Natural killer cell (primary cell): ENCODE measurements at regions not wholly inside any gene's neighbourhood (a gene's known extent, or its start where the extent isn't known, plus 50 kb on each side); places are given as distances from the start of the nearest gene placed in this dataset.

Experiments
- ATAC-seq, 3 donors: fragments of 150-1000 bp in 2 of 3; fragments of 200-7000 bp in 1 of 3; cut with Tn5 transposase; 1 replicate in 1 of 3; 2 replicates in 2 of 3; pipeline ENCODE4 v1.10.0; 2021; ENCODE audit warnings: mild to moderate bottlenecking in 2 of 3, moderate library complexity in 2 of 3
- DNase-seq, 2 donors: peaks; one replicate each; pipeline versions ENCODE4 v3.0.0 to v3.0.0-alpha.2; 2013 to 2021; ENCODE audit warnings: mixed read lengths in 1 of 2
- H3K27ac ChIP-seq: one replicate; pipeline ENCODE4 v1.5.1; 2013; ENCODE audit warnings: mild to moderate bottlenecking, low read length
- H3K27me3 ChIP-seq: one replicate; pipeline ENCODE4 v1.6.1; 2013; ENCODE audit warnings: low read length; ENCODE audit not compliant: control insufficient read depth, insufficient read depth
- H3K36me3 ChIP-seq: one replicate; pipeline ENCODE4 v1.6.1; 2013; ENCODE audit warnings: low read length; ENCODE audit not compliant: control insufficient read depth, insufficient read depth
- H3K4me1 ChIP-seq: one replicate; pipeline ENCODE4 v1.6.1; 2013; ENCODE audit warnings: low read length; ENCODE audit not compliant: control insufficient read depth, insufficient read depth
- H3K4me3 ChIP-seq: one replicate; pipeline ENCODE4 v1.5.1; 2013; ENCODE audit warnings: low read length
- H3K9me3 ChIP-seq: one replicate; pipeline ENCODE4 v1.6.1; 2013; ENCODE audit warnings: low read length; ENCODE audit not compliant: control insufficient read depth, insufficient read depth
- H3K27ac Mint-ChIP-seq, 2 donors: one replicate each; pipeline ENCODE4 v1.8.0; 2022; ENCODE audit warnings: mild to moderate bottlenecking in 2 of 2, mixed read lengths in 2 of 2, moderate library complexity in 1 of 2
- H3K27me3 Mint-ChIP-seq, 2 donors: one replicate each; pipeline ENCODE4 v1.8.0; 2022; ENCODE audit warnings: low read depth in 2 of 2, mixed read lengths in 2 of 2
- H3K36me3 Mint-ChIP-seq: one replicate; pipeline ENCODE4 v1.8.0; 2022; ENCODE audit warnings: mixed read lengths
- H3K4me1 Mint-ChIP-seq, 2 donors: one replicate each; pipeline ENCODE4 v1.8.0; 2022; ENCODE audit warnings: mixed read lengths in 2 of 2
- H3K4me3 Mint-ChIP-seq: one replicate; pipeline ENCODE4 v1.8.0; 2022; ENCODE audit warnings: mild to moderate bottlenecking, moderate library complexity, mixed read lengths
- H3K9me3 Mint-ChIP-seq, 2 donors: one replicate each; pipeline ENCODE4 v1.8.0; 2022; ENCODE audit warnings: mixed read lengths in 2 of 2
- WGBS: methylation state at CpG from one replicate; pipeline ENCODE4 v1.1.7; 2013; ENCODE audit warnings: missing lambda C conversion rate; ENCODE audit not compliant: insufficient coverage; 5-methylcytosine and 5-hydroxymethylcytosine counted together
- intact Hi-C: fragments of 100-400 bp; cut with micrococcal nuclease; formaldehyde crosslinking; loops from one replicate; pipeline ENCODE4 v1.14.2; 2022
- TF ChIP-seq, protein P1 (sequence below): fragments of 200-600 bp; IDR thresholded peaks from one replicate; pipeline ENCODE4 v1.8.0; 2022; ENCODE audit warnings: antibody characterized with exemption

DNA sequence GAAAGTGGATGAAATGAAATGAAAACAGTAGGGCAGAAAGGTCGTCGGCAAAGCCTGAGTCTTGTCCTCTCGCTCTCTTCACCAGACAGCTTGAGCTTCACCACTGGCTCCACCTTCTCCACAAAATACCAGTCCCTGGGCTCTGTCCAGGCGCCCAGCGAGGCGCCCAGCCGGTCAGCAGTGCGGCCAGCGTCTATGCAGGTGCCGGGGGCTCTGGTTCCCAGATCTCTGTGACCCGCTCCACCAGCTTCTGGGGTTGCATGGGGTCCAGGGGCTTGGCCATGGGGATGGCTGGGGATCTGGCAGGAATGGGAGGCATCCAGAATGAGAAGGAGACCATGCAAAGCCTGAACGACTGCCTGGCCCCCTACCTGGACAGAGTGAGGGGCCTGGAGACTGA is 600.5 kb upstream of the ZP4 start:
- peaks cover 7 to 12% of the 10 kb centered on the region in 2 donors for H3K9me3 Mint-ChIP-seq
- no peak for ATAC-seq
- Histone ChIP-seq H3K9me3 (peaks cover 14% of the 10 kb centered on the region), H3K27me3 (no peaks in the 10 kb centered on the region), H3K4me3 (no peak overlapping the region), H3K36me3 (no peaks in the 10 kb centered on the region), H3K27ac (no peak overlapping the region), H3K4me1 (no peaks in the 10 kb centered on the region)
- no peak overlapping the region for H3K27ac Mint-ChIP-seq
- intact Hi-C loops: no loop called here
- H3K27me3 Mint-ChIP-seq: no peaks in the 10 kb centered on the region
- H3K4me1 Mint-ChIP-seq: no peaks in the 10 kb centered on the region
- WGBS: 86% methylated on average over 12 of the region's 12 CpGs
- H3K36me3 Mint-ChIP-seq: no peaks in the 10 kb centered on the region
- DNase-seq: no peak
- H3K4me3 Mint-ChIP-seq: no peak overlapping the region
- TF ChIP-seq, protein P1, sequence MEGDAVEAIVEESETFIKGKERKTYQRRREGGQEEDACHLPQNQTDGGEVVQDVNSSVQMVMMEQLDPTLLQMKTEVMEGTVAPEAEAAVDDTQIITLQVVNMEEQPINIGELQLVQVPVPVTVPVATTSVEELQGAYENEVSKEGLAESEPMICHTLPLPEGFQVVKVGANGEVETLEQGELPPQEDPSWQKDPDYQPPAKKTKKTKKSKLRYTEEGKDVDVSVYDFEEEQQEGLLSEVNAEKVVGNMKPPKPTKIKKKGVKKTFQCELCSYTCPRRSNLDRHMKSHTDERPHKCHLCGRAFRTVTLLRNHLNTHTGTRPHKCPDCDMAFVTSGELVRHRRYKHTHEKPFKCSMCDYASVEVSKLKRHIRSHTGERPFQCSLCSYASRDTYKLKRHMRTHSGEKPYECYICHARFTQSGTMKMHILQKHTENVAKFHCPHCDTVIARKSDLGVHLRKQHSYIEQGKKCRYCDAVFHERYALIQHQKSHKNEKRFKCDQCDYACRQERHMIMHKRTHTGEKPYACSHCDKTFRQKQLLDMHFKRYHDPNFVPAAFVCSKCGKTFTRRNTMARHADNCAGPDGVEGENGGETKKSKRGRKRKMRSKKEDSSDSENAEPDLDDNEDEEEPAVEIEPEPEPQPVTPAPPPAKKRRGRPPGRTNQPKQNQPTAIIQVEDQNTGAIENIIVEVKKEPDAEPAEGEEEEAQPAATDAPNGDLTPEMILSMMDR: no peak

DNA sequence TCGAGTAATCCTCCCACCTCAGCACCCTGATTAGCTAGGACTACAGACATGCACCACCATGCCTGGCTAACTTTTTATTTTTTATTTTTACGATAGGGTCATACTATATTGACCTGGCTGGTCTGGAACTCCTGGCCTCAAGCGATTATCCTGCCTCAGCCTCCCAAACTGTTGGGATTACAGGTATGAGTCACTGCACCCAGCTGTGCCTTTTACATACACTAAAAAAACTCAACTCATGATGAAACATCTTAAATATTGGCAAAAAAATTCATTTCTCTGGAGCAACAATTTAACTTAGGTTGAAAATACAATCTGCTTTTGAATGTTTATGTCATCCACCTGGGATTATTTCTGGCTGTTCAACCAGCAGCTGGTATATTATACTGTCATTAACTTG is 598.3 kb upstream of the ZP4 start:
- ATAC-seq: no peak
- TF ChIP-seq, protein P1: no peak

DNA sequence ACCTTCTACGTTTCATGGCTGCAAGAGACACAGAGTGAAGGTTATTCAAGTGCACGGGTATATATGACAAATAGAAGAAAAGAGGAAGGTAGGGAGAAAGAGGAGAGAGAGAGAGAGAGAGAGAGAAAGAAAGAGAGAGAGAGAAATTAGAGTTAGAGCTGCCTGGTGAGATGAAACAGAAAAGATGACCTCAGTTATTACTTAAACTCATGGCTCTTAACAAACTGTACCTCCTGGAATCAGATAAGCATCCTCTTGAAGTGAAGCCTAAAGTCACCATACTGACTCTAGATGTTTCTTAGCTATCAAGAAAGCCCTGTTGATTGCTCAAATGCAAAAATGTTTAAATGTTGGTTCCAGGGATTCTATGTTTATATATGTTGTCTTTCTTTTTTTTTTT is 597.7 kb upstream of the ZP4 start:
- ATAC-seq: no peak
- no peak overlapping the region for H3K27ac ChIP-seq
- Mint-ChIP-seq H3K4me3 (no peak overlapping the region), H3K9me3 (peaks cover 5 to 13% of the 10 kb centered on the region in 2 donors), H3K36me3 (no peaks in the 10 kb centered on the region), H3K27me3 (no peaks in the 10 kb centered on the region), H3K27ac (no peak overlapping the region), H3K4me1 (no peaks in the 10 kb centered on the region)
- 51% methylated on average over 2 of the region's 2 CpGs for WGBS
- H3K36me3 ChIP-seq: no peaks in the 10 kb centered on the region
- no peaks in the 10 kb centered on the region for H3K27me3 ChIP-seq
- TF ChIP-seq, protein P1: no peak
- intact Hi-C loops: no loop called here
- H3K4me1 ChIP-seq: no peaks in the 10 kb centered on the region
- H3K4me3 ChIP-seq: no peak overlapping the region
- H3K9me3 ChIP-seq: peaks cover 14% of the 10 kb centered on the region
- no peak for DNase-seq

More for the DNA sequence above, 598.3 kb upstream of the ZP4 start:
- no peaks in the 10 kb centered on the region for H3K36me3 ChIP-seq
- H3K4me1 Mint-ChIP-seq: no peaks in the 10 kb centered on the region
- no peak overlapping the region for H3K27ac Mint-ChIP-seq
- peaks cover 14% of the 10 kb centered on the region for H3K9me3 ChIP-seq
- DNase-seq: no peak
- H3K36me3 Mint-ChIP-seq: no peaks in the 10 kb centered on the region
- H3K9me3 Mint-ChIP-seq: peaks cover 7 to 17% of the 10 kb centered on the region in 2 donors
- H3K4me3 ChIP-seq: no peak overlapping the region
- H3K4me3 Mint-ChIP-seq: no peak overlapping the region
- no peaks in the 10 kb centered on the region for H3K4me1 ChIP-seq
- WGBS: 80% methylated on average over 3 of the region's 3 CpGs
- no peak overlapping the region for H3K27ac ChIP-seq
- H3K27me3 ChIP-seq: no peaks in the 10 kb centered on the region
- intact Hi-C loops: no loop called here
- H3K27me3 Mint-ChIP-seq: no peaks in the 10 kb centered on the region

DNA sequence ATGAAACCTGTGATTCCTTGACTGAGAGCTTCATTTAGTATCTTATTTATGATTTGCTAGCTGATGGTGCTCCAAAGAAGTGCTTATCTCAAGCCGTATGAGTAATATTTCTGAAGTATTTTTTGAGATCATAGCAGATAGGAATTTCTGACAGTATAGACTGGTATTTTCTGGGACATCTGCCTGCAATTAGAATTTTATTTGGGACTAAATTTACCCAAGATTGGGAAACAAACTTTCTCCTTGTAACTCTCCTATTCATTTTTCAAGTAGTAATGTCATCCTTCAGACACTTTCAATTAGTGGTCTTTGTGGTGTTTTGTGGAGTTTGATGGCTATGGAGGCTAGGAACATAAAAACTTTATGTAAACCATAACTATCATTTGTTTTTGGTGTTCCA is 597.2 kb upstream of the ZP4 start:
- peaks cover 14% of the 10 kb centered on the region for H3K9me3 ChIP-seq
- H3K27ac Mint-ChIP-seq: no peak overlapping the region
- no peak overlapping the region for H3K4me3 Mint-ChIP-seq
- WGBS: 100% methylated on average over 1 of the region's 1 CpG
- DNase-seq (no peak), ATAC-seq (no peak)
- H3K36me3 ChIP-seq: no peaks in the 10 kb centered on the region
- TF ChIP-seq, protein P1: no peak
- intact Hi-C loops: no loop called here
- H3K36me3 Mint-ChIP-seq: no peaks in the 10 kb centered on the region
- peaks cover 5 to 13% of the 10 kb centered on the region in 2 donors for H3K9me3 Mint-ChIP-seq
- no peaks in the 10 kb centered on the region for H3K4me1 ChIP-seq
- no peaks in the 10 kb centered on the region for H3K4me1 Mint-ChIP-seq
- no peaks in the 10 kb centered on the region for H3K27me3 Mint-ChIP-seq
- no peaks in the 10 kb centered on the region for H3K27me3 ChIP-seq
- no peak overlapping the region for H3K27ac ChIP-seq
- H3K4me3 ChIP-seq: no peak overlapping the region
